ENCODE measurements at regions not wholly inside any gene's neighbourhood (a gene's known extent, or its start where the extent isn't known, plus 50 kb on each side); places are given as distances from the start of the nearest gene placed in this dataset.
A peak's percentile ranks its signal among the peaks of the same experiment; 100 is the strongest.

- no peaks in the 10 kb centered on the region for H3K36me3 ChIP-seq (ENCODE audit: control insufficient read depth, insufficient read depth, low read length)
- TF ChIP-seq CTCF (IDR thresholded peaks at IDR 0.05; ENCODE audit: insufficient read depth, low read length, poor library complexity, severe bottlenecking), result no peak
- H3K27me3 ChIP-seq (ENCODE audit: control insufficient read depth, insufficient read depth, low read length), result no peaks in the 10 kb centered on the region
- DNase-seq (ENCODE audit: low read depth), result no peak
- no peak overlapping the region for H3K4me3 ChIP-seq (ENCODE audit: low read depth, low read length)
Observed at GRCh38 chr12:105931762-105932570, 206.8 kb downstream of the NUAK1 start.

- peak; percentile 88 for DNase-seq (ENCODE audit: low read depth)
- H3K36me3 ChIP-seq (ENCODE audit: control insufficient read depth, insufficient read depth, low read length), result no peaks in the 10 kb centered on the region
- no peak for TF ChIP-seq CTCF (IDR thresholded peaks at IDR 0.05; ENCODE audit: insufficient read depth, low read length, poor library complexity, severe bottlenecking)
- no peaks in the 10 kb centered on the region for H3K27me3 ChIP-seq (ENCODE audit: control insufficient read depth, insufficient read depth, low read length)
- no peak overlapping the region for H3K4me3 ChIP-seq (ENCODE audit: low read depth, low read length)
Observed at GRCh38 chr12:105933671-105934665, 204.8 kb downstream of the NUAK1 start.

GRCh38 chr12:105935106-105935505 is 203.6 kb downstream of the NUAK1 start:
- no peak for TF ChIP-seq CTCF (IDR thresholded peaks at IDR 0.05; ENCODE audit: insufficient read depth, low read length, poor library complexity, severe bottlenecking)
- Histone ChIP-seq H3K27me3 (ENCODE audit: control insufficient read depth, insufficient read depth, low read length) (no peaks in the 10 kb centered on the region), H3K36me3 (ENCODE audit: control insufficient read depth, insufficient read depth, low read length) (no peaks in the 10 kb centered on the region), H3K4me3 (ENCODE audit: low read depth, low read length) (no peak overlapping the region)
- no peak for DNase-seq (ENCODE audit: low read depth)

GRCh38 chr12:105935981-105936380 is 202.8 kb downstream of the NUAK1 start:
- no peak overlapping the region for H3K4me3 ChIP-seq (ENCODE audit: low read depth, low read length)
- no peaks in the 10 kb centered on the region for H3K36me3 ChIP-seq (ENCODE audit: control insufficient read depth, insufficient read depth, low read length)
- TF ChIP-seq CTCF (IDR thresholded peaks at IDR 0.05; ENCODE audit: insufficient read depth, low read length, poor library complexity, severe bottlenecking), result no peak
- H3K27me3 ChIP-seq (ENCODE audit: control insufficient read depth, insufficient read depth, low read length), result no peaks in the 10 kb centered on the region
- DNase-seq (ENCODE audit: low read depth), result no peak

GRCh38 chr12:105936496-105936895 is 202.3 kb downstream of the NUAK1 start:
- DNase-seq (ENCODE audit: low read depth), result no peak
- no peak for TF ChIP-seq CTCF (IDR thresholded peaks at IDR 0.05; ENCODE audit: insufficient read depth, low read length, poor library complexity, severe bottlenecking)
- no peaks in the 10 kb centered on the region for H3K27me3 ChIP-seq (ENCODE audit: control insufficient read depth, insufficient read depth, low read length)
- H3K4me3 ChIP-seq (ENCODE audit: low read depth, low read length), result no peak overlapping the region
- H3K36me3 ChIP-seq (ENCODE audit: control insufficient read depth, insufficient read depth, low read length), result no peaks in the 10 kb centered on the region

Data from kidney epithelial cell (primary cell).